GM12873 (cell line): ENCODE measurements at regions not wholly inside any gene's neighbourhood (a gene's known extent, or its start where the extent isn't known, plus 50 kb on each side); places are given as distances from the start of the nearest gene placed in this dataset.

Experiments used
- TF ChIP-seq, protein P1 (sequence below): IDR thresholded peaks from 2 replicates; pipeline ENCODE4 v1.5.1; 2012; ENCODE audit warnings: low read depth, mild to moderate bottlenecking, moderate library complexity, low read length, control low read depth; ENCODE audit not compliant: insufficient read depth; ENCODE audit errors: missing control alignments

DNA sequence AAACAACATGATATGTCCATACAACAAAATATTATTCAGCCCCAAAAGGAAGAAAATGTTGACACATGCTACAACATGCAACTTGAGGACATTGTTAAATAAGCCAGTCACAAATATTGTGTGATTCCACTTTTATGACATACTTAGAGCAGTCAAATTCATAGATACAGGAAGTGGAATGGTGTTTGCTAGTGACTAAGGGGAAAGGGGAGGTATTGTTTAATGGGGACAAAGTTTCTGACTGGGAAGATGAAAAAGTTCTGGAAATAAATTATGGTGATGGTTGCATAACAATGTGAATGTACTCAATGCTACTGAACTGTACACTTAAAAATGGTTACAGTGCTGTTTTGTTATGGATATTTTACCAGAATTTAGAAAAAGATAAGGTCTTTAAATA lies 77.7 kb downstream of the RHOU start:
- TF ChIP-seq, protein P1, sequence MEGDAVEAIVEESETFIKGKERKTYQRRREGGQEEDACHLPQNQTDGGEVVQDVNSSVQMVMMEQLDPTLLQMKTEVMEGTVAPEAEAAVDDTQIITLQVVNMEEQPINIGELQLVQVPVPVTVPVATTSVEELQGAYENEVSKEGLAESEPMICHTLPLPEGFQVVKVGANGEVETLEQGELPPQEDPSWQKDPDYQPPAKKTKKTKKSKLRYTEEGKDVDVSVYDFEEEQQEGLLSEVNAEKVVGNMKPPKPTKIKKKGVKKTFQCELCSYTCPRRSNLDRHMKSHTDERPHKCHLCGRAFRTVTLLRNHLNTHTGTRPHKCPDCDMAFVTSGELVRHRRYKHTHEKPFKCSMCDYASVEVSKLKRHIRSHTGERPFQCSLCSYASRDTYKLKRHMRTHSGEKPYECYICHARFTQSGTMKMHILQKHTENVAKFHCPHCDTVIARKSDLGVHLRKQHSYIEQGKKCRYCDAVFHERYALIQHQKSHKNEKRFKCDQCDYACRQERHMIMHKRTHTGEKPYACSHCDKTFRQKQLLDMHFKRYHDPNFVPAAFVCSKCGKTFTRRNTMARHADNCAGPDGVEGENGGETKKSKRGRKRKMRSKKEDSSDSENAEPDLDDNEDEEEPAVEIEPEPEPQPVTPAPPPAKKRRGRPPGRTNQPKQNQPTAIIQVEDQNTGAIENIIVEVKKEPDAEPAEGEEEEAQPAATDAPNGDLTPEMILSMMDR, result no peak

DNA sequence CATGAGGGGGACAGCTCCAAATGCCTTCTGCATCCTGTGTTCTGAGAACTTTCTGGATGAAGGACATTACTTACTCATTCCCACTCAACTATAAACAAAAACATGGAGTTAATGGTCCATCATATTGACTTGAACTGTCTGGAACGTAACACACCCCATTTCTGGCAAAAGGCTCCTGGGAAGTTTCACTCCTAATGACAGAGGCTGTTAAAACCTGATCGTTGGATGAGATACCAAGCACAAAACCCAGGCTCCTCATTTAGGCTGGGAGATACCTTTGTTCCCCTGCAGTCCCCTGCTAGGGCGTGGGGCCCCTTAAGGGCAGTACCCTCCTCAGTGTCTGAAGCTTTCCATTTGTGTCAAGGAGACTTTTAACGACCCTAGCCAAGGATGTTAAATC lies 78.9 kb downstream of the RHOU start:
- TF ChIP-seq, protein P1, result no peak

DNA sequence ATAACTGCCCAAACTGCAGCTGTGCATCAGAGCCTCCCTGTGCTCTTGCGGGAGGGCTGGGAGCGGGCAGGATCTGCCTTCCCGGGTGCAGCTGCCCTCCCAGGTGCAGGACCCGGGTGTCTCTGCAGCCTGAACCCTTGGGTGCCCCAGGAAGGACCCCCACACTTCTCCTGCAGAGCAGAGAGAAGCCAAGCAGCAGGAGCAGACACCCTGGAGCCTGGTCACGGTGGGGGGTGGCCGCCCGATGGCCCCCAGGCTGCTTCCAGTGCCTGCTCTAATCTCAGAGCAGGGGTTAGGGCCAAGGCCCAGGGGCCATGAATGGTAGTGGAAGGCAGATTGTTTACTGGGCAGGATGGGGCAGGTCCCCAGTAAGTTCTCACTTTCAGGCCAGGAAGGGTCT lies 83.0 kb downstream of the RHOU start:
- TF ChIP-seq, protein P1, result no peak

DNA sequence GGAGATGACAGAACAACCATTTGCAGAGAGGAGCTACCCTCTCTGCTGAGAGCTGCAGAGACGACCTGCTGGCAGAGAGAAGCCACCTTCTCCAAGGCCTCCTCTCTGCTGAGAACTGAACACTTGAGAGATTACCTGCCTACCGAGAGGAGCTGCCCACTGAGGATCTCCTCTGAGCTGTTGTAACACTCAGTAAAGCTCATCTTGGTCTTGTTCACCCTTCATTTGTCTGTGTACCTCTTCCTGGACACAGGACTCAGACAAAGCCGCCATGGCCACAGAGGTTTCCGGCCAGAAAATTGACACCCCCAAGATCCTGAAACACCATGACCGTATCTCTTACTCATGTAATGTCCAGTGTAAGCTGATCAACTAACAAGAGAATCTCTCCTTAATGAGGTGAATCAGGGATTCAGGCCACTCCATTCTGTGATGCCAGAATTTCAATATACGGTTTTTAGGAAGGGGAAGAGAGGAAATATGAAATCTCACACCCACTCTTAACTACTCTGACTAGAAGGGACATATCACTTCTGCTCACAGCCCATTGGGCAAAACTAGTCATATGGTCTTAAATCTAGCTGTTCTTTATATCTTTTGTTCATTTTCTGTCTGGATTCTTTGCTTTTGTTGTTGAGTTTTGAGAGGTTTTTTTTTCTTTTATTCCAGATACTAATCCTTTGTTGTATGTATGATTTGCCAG lies 83.8 kb downstream of the RHOU start:
- TF ChIP-seq, protein P1, result no peak

DNA sequence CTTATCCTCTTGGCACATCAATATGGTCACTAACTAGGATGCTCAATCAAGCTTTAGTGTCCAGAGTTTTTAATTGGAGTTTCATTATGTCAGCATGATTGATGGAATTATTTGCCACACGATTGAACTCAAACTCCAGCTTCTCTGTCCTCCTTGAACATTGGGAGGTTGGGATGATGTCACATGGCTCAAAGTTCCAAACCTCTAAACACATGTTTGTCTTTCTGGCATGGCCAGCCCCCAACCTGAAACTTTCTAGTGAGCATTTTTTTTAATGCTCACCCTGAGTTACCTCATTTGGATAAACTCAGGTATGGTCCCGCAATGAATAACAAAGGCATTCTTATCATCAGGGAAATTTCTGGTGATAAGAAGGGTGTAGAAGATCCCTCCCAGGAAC lies 86.0 kb downstream of the RHOU start:
- TF ChIP-seq, protein P1, result no peak

DNA sequence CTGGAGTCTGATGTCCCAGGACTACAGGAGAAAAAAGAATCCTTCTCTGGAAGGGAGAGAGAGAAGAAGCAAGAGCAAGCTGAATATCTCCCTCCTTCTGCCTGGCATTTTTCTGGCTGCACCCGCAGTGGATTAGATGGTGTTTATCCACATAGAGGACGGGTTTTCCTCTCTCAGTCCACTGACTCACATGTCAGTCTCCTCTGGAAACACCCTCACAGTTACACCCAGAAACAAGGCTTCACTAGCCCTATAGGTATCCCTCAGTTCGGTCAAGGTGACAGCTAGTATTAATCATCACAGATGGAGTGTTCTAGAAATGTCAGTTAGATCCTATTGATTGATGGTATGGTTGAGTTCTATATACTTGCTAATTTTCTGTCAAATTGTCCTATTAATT lies 87.9 kb downstream of the RHOU start:
- TF ChIP-seq, protein P1, result no peak

DNA sequence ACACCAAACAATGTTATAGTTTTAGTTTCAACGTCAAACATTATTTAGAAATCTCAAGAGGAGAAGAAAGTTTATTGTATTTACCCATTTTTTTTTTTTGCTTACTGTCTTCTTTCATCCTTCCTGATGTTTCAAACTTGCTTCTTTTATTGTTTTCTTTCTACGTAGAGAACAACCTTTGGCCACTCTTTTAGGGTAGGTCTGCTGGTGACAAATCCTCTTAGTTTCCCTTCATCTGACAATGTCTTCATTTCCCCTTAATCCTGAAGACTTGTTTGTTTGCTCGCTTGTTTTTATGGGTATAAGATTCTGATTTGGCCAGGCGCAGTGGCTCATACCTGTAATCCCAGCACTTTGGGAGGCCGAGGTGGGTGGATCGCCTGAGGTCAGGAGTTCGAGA lies 89.1 kb downstream of the RHOU start:
- TF ChIP-seq, protein P1, result no peak
